GM12875 (cell line): ENCODE measurements at regions not wholly inside any gene's neighbourhood (a gene's known extent, or its start where the extent isn't known, plus 50 kb on each side); places are given as distances from the start of the nearest gene placed in this dataset.
A peak's percentile ranks its signal among the peaks of the same experiment; 100 is the strongest.

Experiments
- H3K4me3 ChIP-seq: one replicate; pipeline ENCODE4 v1.5.1; 2011; ENCODE audit warnings: low read depth, low read length, control low read depth
- TF ChIP-seq, protein P1 (sequence below): IDR thresholded peaks from 2 replicates; pipeline ENCODE4 v1.5.1; 2011; ENCODE audit warnings: low read depth, mild to moderate bottlenecking, control low read depth, inconsistent platforms, low read length, moderate library complexity, borderline replicate concordance; ENCODE audit not compliant: insufficient read depth

DNA sequence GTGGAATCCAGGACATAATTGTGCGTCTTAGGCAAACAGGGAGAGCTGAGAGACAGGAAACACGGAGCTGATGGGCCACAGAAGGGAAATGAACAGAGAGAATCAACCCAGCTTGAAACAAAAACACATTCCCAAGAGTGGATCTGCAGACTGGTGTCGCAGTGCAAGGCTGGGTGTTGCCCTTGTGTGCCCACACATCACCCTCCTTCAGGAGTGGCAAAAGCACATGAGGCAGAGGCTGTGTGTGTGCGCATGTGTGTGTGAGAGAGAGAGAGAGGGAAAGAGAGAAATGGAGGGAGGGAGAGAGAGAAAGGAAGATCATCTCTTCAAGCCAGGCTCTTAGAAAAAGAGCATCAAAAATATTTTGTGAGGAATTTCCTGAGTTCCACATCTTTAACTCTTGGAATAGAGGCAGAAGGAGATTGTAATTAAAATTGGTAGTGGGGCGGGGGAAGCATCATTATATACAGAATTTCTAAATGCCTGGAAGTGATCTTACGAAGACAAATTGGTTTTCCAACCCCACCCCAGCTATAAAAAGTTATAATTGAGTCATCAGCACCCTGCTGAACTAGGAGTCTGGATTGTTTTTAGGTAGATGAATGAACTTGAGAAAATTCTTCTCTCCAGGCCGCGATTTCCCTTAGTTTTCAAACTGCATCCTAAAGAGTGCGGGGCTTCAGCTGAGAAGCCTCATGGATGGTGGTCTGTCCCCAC, 480.7 kb downstream of the NPHP4 start:
- TF ChIP-seq, protein P1, sequence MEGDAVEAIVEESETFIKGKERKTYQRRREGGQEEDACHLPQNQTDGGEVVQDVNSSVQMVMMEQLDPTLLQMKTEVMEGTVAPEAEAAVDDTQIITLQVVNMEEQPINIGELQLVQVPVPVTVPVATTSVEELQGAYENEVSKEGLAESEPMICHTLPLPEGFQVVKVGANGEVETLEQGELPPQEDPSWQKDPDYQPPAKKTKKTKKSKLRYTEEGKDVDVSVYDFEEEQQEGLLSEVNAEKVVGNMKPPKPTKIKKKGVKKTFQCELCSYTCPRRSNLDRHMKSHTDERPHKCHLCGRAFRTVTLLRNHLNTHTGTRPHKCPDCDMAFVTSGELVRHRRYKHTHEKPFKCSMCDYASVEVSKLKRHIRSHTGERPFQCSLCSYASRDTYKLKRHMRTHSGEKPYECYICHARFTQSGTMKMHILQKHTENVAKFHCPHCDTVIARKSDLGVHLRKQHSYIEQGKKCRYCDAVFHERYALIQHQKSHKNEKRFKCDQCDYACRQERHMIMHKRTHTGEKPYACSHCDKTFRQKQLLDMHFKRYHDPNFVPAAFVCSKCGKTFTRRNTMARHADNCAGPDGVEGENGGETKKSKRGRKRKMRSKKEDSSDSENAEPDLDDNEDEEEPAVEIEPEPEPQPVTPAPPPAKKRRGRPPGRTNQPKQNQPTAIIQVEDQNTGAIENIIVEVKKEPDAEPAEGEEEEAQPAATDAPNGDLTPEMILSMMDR = no peak
- H3K4me3 ChIP-seq = no peak overlapping the region

DNA sequence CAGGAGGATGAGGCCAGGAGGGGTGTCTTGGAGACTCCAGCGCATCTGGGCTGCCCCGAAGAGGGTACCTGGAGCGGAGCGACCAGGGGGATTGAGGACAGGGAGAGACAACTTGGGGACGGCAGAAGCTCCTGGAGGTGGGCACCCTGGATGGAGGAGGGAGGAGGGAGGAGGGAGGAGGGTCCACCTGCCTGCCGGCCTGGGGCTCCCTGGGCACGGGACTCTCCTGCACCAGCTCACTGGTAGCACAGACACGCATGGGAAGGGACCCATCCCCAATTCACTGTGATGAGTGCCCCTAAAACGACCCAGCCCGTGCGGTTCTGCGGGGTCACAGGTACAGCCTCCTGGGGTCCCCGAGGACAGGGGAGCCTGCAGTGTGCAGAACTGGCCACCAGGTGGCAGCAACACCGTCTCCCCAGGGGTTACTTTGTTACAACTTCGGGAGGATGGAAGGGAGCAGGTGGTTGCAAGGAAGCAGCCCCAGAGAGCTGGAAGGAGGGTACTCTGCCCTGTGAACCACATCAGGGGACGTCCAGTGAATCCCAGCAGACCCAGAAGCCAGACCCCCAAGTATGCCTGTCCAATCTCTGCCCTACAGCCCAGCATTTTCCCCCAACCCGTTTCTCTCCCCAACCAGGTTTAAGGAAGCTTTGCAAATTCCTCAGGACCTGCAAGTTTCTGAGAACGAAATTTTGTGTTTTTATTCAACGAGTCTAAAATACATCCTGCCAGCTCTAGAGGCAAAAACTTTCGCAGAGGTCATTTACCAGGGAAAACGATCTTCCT, 482.4 kb downstream of the NPHP4 start:
- TF ChIP-seq, protein P1 = peak; percentile 97
- H3K4me3 ChIP-seq = no peak overlapping the region

DNA sequence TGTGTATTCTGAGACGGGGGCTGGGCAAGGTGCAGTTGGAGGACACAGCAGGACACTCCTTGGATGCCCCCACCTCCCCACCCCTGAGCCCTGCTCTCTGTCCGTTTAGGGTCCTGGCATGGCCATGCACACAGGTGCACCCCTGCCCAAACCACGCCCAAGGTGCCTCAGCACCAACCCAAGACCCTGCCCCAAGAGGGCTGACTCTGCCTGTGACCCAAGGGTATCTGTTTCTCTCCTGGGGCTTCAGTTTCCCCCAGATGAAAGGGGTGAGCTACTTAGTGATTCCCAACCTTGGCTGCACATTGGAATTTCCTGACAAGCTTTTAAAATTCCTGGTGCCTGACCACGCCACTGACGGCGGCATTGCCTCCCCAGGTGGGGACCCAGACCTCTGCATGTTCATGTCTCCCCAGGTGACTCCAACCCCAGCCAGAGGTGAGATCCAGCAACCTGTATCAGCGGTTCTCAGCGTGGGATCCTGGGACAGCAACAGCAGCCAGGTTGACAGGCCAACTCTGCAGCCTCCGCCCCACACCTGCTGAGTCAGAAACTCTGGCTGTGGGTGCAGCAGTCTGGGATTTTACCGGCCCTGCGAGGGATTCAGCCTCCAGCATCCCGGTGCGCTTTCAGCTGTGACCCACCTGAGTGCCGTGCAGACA, 483.4 kb downstream of the NPHP4 start:
- no peak overlapping the region for H3K4me3 ChIP-seq
- TF ChIP-seq, protein P1 = no peak

DNA sequence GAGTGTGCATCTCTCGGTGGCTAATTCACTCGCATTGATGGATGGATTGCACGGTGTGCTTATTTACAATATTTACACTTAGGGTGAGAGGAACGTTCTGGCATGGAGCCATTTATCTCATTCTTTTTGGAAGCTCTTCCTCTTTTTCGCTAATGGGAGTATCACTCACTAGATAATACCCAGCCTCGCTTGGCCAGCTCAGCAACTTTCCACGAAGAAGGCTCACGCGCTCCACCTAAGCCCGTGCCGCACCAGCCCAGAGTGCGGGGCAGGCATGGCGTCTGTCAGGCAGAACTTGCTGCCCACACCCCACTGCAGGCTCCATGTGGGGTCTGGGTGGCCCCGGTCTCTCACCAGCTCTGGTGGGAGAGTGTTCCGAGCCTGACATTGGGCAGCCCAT, 484.9 kb downstream of the NPHP4 start:
- TF ChIP-seq, protein P1 = no peak
- no peak overlapping the region for H3K4me3 ChIP-seq

DNA sequence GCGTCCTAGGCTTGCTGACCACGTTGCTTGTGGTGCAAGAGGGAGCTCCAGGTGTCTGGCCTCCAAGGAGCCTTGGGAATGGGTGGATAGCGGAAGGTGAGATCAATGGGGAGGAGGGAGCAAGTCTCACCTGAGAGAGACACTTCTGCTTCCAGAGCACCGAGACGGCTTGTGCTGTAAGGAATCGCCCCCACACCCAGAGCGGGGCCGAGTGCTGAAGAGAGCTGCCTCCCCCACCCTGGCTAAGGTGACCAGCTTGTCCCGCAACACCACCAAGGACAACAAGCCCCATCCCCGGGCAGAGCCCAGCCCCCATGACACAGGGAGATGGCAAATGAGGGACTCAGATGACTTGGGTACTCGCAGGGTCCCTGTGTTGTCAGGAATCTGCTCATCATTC, 485.6 kb downstream of the NPHP4 start:
- H3K4me3 ChIP-seq = no peak overlapping the region

DNA sequence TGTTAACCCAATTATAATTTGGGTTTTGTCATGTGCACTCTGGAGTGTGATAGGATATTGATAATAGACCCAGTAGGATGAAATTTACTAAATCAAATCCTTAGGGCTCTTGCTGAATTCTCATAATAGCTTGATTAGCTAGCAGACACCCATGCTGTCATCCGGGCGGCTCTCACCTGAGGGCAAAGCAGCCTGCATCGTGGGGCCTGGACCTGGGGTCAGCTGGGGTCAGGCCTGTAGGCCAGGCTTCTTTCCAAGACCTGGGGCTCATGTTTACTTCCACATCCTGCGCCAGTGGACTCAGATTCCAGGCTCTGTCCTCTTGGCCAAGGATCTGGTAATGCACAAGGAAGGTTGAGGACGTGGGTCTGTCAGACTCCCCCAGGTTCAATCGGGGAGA, 486.3 kb downstream of the NPHP4 start:
- TF ChIP-seq, protein P1 = no peak

More for the DNA sequence above, 485.6 kb downstream of the NPHP4 start:
- TF ChIP-seq, protein P1 = no peak

More for the DNA sequence above, 486.3 kb downstream of the NPHP4 start:
- H3K4me3 ChIP-seq = no peak overlapping the region
